Erythroblast (primary cell): ENCODE measurements at regions not wholly inside any gene's neighbourhood (a gene's known extent, or its start where the extent isn't known, plus 50 kb on each side); places are given as distances from the start of the nearest gene placed in this dataset.

Experiments
- GATA1 ChIP-seq: IDR thresholded peaks from 2 replicates; pipeline ENCODE4 v1.6.1; 2011; ENCODE audit warnings: low read depth, mild to moderate bottlenecking, control low read depth, low read length, moderate library complexity
- POLR2A ChIP-seq: IDR thresholded peaks from 2 replicates; pipeline ENCODE4 v1.6.1; 2011; ENCODE audit warnings: mild to moderate bottlenecking, low read length

GRCh38 chr20:60581606-60582115 is 623.4 kb downstream of the CDH26 start:
- TF ChIP-seq POLR2A (no peak), GATA1 (no peak)
